ENCODE measurements at regions not wholly inside any gene's neighbourhood (a gene's known extent, or its start where the extent isn't known, plus 50 kb on each side); places are given as distances from the start of the nearest gene placed in this dataset.
"Not testable (repeated sequence)": the region's sequence is repeated elsewhere in the genome, so short reads cannot be mapped to it uniquely, and the experiment has no call there.

DNA sequence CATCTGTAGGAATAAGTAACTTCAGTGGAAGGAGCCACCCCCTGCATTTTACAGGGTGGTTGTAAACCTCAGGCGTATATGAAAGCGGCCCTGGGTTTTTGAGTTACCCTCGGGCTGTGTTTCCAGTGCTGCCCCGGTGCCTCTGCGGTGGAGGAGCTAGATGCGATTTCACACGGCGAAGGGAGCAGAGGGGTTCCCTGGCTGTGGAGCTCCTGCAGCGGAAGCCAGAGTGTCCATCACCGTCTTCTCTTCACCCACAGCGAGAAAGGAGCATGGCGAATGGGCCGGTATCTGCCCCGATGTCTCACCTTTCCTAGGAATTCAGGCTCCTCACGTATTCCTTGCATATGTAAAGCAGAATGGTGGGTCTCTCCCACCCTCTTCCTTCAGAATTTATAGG, 253.6 kb downstream of the THBS2 start:
- no peak for DNase-seq

DNA sequence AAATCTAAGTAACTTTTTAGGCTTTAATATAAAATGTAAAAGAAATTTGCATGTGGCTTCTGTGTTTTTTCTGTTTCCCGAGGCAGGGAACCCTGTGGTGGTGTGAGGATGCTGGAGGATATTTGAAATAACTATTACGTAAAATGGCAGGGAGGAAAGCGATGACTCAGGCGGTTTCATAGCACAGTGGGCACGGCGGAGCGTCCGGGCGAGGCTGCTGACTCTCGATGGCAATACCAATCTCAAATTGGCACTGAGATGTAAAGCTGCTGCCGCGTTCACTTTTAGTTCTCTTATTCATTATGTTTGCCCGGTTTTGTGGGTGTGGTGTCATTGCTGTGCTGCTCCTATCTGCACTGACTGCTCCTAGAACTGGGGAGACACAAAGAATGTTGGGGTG, 254.3 kb downstream of the THBS2 start:
- DNase-seq = no peak

GRCh38 chr6:168996356-168996625, 257.4 kb downstream of the THBS2 start:
- no peak for DNase-seq

DNA sequence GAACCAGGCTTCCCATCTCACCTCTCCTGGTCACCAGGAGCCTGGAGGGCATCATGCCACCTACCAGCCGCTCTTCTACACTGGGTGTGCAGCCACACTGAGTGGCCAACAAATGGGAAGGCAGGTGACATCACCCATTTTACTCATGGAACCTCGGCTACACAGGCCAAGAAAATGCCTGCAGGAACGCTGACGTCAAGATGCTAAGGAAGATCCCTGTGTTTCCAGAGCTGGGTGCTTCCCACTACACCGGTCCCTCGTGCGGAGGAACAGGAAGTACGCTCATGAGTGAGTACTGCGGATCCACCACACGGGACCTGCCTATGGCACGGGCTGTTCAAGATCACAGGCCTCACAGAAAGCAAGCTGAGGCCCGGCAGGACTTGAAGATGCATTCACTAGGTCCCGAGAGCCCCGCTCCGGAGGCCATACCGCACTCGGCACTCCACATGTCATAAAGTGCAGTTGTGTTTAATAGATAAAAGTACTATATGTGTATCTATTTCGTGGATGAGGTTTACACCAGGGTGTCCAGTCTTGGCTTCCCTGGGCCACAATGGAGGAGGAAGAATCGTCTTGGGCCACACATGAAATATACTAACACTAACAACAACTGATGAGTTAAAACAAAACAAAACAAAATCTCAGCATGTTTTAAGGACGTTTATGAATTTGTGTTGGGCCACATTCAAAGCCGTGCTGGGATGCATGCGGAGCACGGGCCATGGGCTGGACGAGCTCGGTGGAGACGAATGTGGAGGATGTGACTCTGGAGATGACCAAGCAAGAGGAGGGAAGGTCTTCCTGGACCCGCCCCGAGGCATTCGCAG, 257.9 kb downstream of the THBS2 start:
- no peak for DNase-seq

DNA sequence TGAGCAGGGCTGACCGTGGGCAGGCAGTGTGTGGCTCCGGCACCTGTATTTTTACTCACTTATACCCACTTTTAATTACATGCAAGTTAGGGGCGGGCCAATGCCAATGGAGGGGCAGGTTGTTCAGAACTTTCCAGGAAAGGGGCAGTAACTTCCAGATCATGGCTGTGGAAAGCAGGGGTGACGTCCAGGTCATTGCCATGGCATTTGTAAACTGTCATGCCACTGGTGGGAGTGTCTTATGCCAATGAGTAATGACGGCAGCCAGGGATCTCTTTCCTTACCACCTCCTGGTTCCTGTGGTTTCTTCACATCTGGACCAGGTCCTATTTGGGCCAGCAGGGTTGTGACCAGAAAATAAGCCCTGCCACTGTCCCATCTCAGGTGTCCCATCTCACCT, 258.7 kb downstream of the THBS2 start:
- no peak for DNase-seq

GRCh38 chr6:168992446-168993144, 261.1 kb downstream of the THBS2 start:
- no peak for DNase-seq

GRCh38 chr6:168991695-168992094, 262.0 kb downstream of the THBS2 start:
- not testable (repeated sequence) for DNase-seq

DNA sequence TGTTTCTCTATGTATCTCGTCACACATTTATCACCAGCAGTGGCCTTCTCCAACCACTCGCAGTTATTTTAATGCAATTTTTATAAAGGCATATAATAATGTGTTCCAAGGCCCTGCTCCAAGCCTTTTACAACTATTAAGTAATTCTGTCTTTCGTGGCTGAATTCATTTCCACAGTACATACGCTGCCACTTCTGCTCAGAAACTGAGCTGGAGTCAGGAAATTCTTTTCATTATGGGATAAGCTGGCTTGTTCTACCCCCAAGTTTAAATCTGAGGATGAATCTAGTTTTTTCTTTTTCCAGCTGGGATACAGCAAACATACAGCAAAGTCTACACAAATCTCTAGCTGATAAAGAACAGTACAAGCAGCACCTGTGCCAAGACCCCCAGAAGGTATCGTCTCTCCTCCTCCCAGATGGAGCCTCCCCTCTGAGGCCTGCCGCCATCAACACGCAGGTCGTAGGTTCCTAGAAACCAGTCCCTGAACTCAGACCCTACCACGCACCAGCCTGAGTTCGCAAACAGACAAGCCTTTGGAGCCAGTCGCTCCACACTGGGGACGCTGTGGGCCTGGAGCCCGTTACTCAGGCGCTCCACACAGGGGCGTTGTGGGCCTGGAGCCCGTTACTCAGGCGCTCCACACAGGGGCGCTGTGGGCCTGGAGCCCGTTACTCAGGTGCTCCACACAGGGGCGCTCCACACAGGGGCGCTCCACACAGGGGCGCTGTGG, 263.5 kb downstream of the THBS2 start:
- DNase-seq = no peak

DNA sequence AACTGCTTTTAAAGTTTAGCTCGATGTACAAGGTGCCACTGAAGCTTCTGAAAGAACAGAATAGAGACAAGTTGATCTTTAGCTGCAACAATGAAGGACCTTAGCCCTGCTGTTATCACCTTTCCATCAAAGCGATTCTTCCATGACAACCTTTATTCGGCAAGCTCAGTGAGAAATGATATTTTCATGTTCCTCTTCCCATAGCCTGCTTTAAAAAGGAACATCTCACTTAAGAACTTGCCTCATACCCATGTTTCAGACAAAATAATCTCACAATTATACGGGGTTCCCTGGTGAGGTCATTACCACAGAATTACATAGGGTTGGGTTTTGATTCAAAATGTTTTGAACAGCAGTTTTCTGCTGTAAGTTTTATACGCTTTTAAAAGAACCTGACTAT, 264.2 kb downstream of the THBS2 start:
- no peak for DNase-seq

DNA sequence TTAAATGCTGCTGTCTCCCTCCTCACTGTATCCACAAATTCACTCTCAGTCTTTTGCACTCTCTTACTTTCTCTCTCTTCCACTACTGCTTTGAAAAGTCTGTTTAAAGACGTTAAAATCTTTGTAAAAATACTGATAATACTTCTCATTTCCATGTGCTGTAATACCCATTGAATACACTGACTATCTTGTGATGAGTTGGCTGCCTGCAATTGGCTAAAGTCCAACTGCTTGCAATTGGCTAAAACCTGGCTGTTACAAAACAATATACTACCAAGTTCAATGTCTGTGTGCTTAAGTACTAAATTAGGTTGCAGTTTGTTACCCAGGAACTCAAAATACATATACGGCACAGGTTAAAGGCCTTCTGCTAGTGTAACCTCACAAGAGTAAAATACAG, 264.8 kb downstream of the THBS2 start:
- DNase-seq = no peak

DNA sequence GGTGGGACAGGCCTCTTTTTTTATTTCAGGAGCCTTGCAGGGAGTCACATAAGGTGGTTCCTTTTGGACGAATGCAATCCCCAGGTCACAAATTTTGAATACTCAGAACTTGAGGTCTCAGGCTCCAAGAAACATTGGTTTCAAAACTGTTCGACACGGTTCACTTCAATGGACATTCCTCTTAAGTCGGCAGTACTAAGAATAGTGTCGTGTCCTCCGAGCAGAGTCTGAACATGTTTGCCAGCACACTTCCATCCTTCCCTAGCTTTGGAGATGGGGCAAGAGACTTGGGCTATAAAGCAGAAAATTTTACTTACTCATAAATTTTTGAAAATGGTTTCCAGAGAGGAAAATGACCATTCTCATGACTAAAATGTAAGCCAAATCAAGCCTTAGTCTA, 265.4 kb downstream of the THBS2 start:
- no peak for DNase-seq

DNA sequence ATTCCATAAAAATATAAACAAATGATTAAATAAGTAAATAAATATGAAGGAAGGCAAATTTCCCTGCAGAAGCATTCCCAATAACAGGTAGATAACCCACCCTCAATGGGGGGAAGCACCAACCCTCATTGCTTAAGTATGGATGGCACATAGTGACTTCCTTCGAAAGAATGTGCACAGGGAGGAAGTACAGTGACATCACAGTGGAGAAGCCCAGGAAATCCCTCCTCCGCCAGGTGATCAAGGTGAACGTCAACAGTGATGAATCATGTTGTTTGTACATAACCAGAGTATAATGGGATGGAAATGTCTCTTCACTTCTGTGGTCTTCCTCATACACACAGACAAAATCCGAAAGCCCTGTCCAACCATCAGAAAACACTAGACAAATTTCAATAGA, 267.9 kb downstream of the THBS2 start:
- no peak for DNase-seq

DNA sequence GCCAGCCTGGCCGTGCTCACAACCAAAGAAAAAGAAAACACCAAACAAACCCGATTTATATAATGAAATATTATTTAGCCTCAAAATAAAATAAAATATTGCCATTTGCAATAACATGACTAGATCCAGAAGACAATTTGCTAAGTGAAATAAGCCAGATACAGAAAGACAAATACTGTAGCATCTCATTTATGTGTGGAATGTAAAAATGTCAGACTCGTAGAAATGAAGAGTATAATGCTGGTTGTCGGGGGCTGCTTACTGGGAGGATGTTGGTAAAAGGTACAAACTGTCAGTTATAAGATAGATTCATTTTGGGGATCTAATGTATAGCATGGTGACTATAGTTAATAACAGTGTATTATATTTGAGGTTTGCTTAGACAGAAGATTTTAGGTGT, 269.7 kb downstream of the THBS2 start:
- DNase-seq = no peak

DNA sequence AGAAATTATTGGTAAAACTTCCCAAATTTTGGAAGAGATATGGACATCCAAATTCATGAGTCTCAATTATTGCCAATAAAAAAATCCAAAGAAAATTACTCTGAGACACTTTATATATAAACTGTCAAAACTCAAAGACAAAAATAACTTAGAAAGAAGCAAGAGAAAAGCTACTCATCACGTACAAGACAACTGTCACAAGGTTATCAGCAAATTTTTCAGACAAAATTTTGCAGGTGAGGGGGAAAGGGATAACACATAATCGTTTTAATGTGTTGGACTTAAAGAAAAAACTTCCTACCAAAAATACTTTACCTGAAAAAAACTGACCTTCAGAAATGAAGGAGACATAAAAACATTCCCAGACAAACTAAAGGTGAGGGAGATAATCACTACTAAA, 272.5 kb downstream of the THBS2 start:
- no peak for DNase-seq

- no peak for DNase-seq
Measured at GRCh38 chr6:168979254-168979653, 274.4 kb downstream of the THBS2 start.

GRCh38 chr6:168972128-168972527, 281.5 kb downstream of the THBS2 start:
- DNase-seq = no peak

DNA sequence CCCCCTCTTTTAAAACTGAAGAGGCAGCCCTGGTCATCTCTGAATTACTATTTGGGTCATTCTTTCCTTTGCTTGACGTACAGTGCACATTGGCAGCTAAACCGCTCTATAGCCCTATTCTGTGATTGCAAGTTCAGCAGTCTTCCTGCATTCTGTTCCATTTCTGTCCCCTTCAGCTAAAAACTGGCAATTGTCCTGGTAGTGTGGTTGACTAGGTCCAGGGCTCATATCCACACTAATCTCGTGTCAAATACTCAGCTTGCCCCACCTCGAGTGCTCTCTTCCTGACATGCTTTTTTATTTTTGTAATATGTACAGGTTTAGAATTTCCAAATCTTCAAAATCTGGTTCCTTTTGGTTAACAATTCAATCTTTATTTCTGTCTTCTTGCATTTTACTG, 282.1 kb downstream of the THBS2 start:
- DNase-seq = no peak

DNA sequence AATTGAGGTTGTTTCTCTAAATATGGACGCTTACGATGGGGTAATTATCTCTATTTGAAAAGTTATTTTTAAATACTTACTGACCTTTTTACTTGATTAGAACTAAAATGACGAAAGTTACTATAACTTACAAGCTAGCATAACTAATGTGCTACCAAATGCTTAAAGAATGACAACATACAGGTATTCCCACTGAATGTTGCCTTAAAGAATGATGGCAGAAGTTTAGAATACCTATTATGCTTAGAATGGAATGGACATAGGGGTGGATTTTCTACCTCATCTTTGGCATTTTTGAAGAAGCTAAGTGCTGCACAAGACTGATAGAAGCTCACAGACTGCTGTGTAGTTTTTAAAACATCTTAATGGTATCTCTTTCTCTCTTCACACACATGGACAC, 284.8 kb downstream of the THBS2 start:
- no peak for DNase-seq

- peak; percentile 98 for DNase-seq
Measured at GRCh38 chr6:168968228-168968627, 285.4 kb downstream of the THBS2 start.

DNA sequence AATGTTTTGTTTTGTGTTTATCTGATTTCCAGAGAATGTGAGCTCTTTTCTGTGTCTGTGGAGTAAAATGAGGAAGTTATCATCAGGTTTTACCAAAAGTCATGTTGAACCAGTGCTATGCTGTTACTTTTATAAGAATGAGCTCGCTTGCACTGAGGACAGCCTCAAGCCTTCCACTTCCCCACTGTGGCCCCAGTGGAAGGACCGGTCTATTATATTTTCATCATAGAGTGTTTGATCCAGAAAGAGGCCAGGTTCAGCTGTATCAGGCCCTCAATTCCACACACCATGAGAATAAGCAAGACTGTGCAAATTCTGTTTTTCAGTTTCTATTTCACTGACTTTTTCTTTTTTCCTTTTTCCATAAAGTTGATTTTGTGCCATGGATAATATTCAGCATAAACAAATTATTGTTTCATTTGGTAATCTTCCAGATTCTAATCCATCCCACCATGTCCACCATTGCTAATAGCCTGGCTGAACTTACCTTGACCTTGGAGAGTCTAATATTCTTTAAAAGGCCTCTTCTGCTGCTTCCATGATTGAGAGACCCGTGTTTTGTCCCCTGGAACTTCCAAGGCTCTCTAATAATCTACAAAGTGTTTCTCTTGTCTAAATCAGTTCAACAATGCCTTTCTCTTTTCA, 286.2 kb downstream of the THBS2 start:
- peak; percentile 71 for DNase-seq

- DNase-seq = peak; percentile 16
Measured at GRCh38 chr6:168964138-168964835, 289.4 kb downstream of the THBS2 start.

DNA sequence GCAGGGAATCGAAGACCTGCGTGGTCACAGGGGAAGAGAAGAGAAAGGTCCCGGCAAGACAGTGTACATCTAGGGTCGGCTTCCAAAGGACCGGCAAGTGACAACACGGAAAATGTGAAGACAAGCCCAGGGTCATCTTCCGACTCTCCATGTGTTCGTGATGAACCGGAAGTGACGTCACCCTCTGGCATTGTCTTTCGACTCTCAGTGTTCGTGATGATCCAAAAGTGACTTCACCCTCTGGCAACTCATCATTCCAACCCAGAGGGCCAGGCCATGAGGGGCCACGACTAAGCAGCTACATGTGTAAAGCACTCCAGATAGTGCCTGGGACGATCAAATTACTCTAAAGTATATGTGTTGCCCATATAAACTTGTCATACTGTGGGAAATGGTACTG, 290.8 kb downstream of the THBS2 start:
- DNase-seq = no peak

GRCh38 chr6:168961264-168961656, 292.4 kb downstream of the THBS2 start:
- DNase-seq = no peak
